ENCODE measurements at regions not wholly inside any gene's neighbourhood (a gene's known extent, or its start where the extent isn't known, plus 50 kb on each side); places are given as distances from the start of the nearest gene placed in this dataset.

- TF ChIP-seq ZNF331 (CRISPR knock-in tag; IDR thresholded peaks at IDR 0.05; ENCODE audit: low read depth) (no peak), NANOG (IDR thresholded peaks at IDR 0.05; ENCODE audit: borderline replicate concordance) (no peak)
- TF ChIP-seq, protein P1, sequence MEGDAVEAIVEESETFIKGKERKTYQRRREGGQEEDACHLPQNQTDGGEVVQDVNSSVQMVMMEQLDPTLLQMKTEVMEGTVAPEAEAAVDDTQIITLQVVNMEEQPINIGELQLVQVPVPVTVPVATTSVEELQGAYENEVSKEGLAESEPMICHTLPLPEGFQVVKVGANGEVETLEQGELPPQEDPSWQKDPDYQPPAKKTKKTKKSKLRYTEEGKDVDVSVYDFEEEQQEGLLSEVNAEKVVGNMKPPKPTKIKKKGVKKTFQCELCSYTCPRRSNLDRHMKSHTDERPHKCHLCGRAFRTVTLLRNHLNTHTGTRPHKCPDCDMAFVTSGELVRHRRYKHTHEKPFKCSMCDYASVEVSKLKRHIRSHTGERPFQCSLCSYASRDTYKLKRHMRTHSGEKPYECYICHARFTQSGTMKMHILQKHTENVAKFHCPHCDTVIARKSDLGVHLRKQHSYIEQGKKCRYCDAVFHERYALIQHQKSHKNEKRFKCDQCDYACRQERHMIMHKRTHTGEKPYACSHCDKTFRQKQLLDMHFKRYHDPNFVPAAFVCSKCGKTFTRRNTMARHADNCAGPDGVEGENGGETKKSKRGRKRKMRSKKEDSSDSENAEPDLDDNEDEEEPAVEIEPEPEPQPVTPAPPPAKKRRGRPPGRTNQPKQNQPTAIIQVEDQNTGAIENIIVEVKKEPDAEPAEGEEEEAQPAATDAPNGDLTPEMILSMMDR (conservative IDR thresholded peaks at IDR 0.05; ENCODE audit: low read depth in 2 of 2): no peak
These were observed 77.9 kb upstream of the FHIP2A start (continued) for GRCh38 chr10:114743521-114744231.

GRCh38 chr10:114746531-114746930 lies 75.0 kb upstream of the FHIP2A start:
- Histone ChIP-seq H3K36me3 (ENCODE audit: insufficient read depth) (no peaks in the 10 kb centered on the region), H3K4me2 (no peak overlapping the region), H3K27me3 (ENCODE audit: insufficient read depth) (no peaks in the 10 kb centered on the region), H3K4me1 (ENCODE audit: insufficient read depth) (no peaks in the 10 kb centered on the region), H2AFZ (no peak overlapping the region), H4K20me1 (replicated peaks; ENCODE audit: insufficient read depth) (no peaks in the 10 kb centered on the region), H3K79me2 (replicated peaks; ENCODE audit: insufficient read depth) (no peaks in the 10 kb centered on the region), H3K4me3 (no peak overlapping the region), H3F3A (replicated peaks; ENCODE audit: low read depth) (no peaks in the 10 kb centered on the region), H3K27ac (ENCODE audit: low read depth) (no peak overlapping the region), H3K9me2 (ENCODE audit: insufficient read depth) (0 out of 2 replicates have a peak, but pooled peaks cover 2% of the 10 kb centered on the region)
- H3K36me3 Mint-ChIP-seq (ENCODE audit: low read depth): no peaks in the 10 kb centered on the region
- TF ChIP-seq, protein P2, sequence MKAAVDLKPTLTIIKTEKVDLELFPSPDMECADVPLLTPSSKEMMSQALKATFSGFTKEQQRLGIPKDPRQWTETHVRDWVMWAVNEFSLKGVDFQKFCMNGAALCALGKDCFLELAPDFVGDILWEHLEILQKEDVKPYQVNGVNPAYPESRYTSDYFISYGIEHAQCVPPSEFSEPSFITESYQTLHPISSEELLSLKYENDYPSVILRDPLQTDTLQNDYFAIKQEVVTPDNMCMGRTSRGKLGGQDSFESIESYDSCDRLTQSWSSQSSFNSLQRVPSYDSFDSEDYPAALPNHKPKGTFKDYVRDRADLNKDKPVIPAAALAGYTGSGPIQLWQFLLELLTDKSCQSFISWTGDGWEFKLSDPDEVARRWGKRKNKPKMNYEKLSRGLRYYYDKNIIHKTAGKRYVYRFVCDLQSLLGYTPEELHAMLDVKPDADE (IDR thresholded peaks at IDR 0.05): no peak
- TF ChIP-seq EZH2phosphoT487 (IDR thresholded peaks at IDR 0.05; ENCODE audit: unreplicated experiment): no peak
- no peak for TF ChIP-seq POLR2AphosphoS5 (IDR thresholded peaks at IDR 0.05; ENCODE audit: low read depth)
- TF ChIP-seq, protein P1 (conservative IDR thresholded peaks at IDR 0.05; ENCODE audit: low read depth in 2 of 2): no peak
- no peak for TF ChIP-seq STAT1 (IDR thresholded peaks at IDR 0.05; ENCODE audit: unreplicated experiment)
- TF ChIP-seq, protein P3, sequence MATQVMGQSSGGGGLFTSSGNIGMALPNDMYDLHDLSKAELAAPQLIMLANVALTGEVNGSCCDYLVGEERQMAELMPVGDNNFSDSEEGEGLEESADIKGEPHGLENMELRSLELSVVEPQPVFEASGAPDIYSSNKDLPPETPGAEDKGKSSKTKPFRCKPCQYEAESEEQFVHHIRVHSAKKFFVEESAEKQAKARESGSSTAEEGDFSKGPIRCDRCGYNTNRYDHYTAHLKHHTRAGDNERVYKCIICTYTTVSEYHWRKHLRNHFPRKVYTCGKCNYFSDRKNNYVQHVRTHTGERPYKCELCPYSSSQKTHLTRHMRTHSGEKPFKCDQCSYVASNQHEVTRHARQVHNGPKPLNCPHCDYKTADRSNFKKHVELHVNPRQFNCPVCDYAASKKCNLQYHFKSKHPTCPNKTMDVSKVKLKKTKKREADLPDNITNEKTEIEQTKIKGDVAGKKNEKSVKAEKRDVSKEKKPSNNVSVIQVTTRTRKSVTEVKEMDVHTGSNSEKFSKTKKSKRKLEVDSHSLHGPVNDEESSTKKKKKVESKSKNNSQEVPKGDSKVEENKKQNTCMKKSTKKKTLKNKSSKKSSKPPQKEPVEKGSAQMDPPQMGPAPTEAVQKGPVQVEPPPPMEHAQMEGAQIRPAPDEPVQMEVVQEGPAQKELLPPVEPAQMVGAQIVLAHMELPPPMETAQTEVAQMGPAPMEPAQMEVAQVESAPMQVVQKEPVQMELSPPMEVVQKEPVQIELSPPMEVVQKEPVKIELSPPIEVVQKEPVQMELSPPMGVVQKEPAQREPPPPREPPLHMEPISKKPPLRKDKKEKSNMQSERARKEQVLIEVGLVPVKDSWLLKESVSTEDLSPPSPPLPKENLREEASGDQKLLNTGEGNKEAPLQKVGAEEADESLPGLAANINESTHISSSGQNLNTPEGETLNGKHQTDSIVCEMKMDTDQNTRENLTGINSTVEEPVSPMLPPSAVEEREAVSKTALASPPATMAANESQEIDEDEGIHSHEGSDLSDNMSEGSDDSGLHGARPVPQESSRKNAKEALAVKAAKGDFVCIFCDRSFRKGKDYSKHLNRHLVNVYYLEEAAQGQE (IDR thresholded peaks at IDR 0.05; ENCODE audit: unreplicated experiment): no peak
- no peak for DNase-seq (ENCODE audit: low spot score)
- H3K4me3 Mint-ChIP-seq: no peak overlapping the region
- ATAC-seq: no peak
- no peak overlapping the region for H3K27ac Mint-ChIP-seq
- 0 out of 3 replicates have a peak, but pooled peaks cover 2% of the 10 kb centered on the region for H3K4me1 Mint-ChIP-seq
- H3K27me3 Mint-ChIP-seq (ENCODE audit: insufficient read depth, low read depth, poor library complexity): no peaks in the 10 kb centered on the region
- no peaks in the 10 kb centered on the region for H3K9me3 Mint-ChIP-seq
